ENCODE measurements at regions not wholly inside any gene's neighbourhood (a gene's known extent, or its start where the extent isn't known, plus 50 kb on each side); places are given as distances from the start of the nearest gene placed in this dataset.

DNA sequence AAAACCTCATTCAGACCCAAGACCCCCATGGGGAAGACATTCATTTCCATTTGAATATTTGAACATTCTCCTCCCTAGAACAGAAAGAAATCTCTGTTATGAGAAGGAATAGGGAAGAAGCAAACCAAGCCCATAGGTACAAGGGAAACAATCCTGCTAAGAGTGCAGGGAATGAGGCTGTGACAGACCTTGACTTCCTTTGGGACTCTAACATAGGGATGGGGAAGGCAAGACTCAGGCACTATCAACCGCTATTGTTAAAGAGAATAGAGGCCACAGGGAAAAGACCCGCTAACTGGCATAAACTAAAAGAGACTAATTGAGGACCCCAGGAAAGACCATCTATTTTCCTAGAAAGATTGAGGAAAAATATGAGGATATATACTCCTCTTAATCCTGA is 117.8 kb upstream of the BRINP3 start:
- H3K9me3 Mint-ChIP-seq, result no peaks in the 10 kb centered on the region
- Histone ChIP-seq H3K4me1 (ENCODE audit: insufficient read depth, low read length) (no peaks in the 10 kb centered on the region), H2BK15ac (ENCODE audit: low read depth, low read length) (no peak overlapping the region), H3K27ac (ENCODE audit: insufficient read length, low read depth, low read length) (no peak overlapping the region), H3K4ac (ENCODE audit: low read depth, low read length) (no peak overlapping the region), H3K79me2 (ENCODE audit: insufficient read depth, low read length) (no peaks in the 10 kb centered on the region), H3K27me3 (ENCODE audit: insufficient read depth, low read length) (no peaks in the 10 kb centered on the region; the same call in none of the 2 replicates), H2BK12ac (ENCODE audit: insufficient read length, low read depth, low read length) (no peak overlapping the region), H4K20me1 (ENCODE audit: control insufficient read depth, insufficient read depth, insufficient read length) (no peaks in the 10 kb centered on the region), H2AK5ac (ENCODE audit: insufficient read length, low read length) (no peak overlapping the region), H2BK5ac (ENCODE audit: insufficient read length, low read length) (no peak overlapping the region), H3K4me2 (ENCODE audit: insufficient read depth, insufficient read length, low read length) (no peak overlapping the region), H3K23ac (ENCODE audit: insufficient read length, low read depth, low read length) (no peak overlapping the region), H3K18ac (ENCODE audit: insufficient read length, low read depth, low read length) (no peak overlapping the region), H3K79me1 (ENCODE audit: insufficient read depth, low read depth, low read length, poor library complexity, severe bottlenecking) (no peaks in the 10 kb centered on the region), H2AFZ (ENCODE audit: low read length) (no peak overlapping the region), H4K8ac (replicated peaks; ENCODE audit: insufficient read length, low read depth, low read length) (no peak overlapping the region), H3K23me2 (ENCODE audit: insufficient read length, low read depth, low read length, poor library complexity, severe bottlenecking) (no peaks in the 10 kb centered on the region), H3K14ac (ENCODE audit: insufficient read depth, low read length) (no peak overlapping the region), H2BK20ac (ENCODE audit: low read depth, low read length, poor library complexity, severe bottlenecking) (no peak overlapping the region), H3K56ac (ENCODE audit: insufficient read length, low read depth, low read length) (no peak overlapping the region), H3K9me3 (ENCODE audit: control insufficient read depth, low read depth, low read length) (no peaks in the 10 kb centered on the region), H3T11ph (ENCODE audit: low read length) (no peak overlapping the region), H2BK120ac (ENCODE audit: low read depth, low read length, poor library complexity, severe bottlenecking) (no peak overlapping the region), H4K91ac (ENCODE audit: insufficient read length, low read depth, low read length) (no peak overlapping the region), H3K9ac (ENCODE audit: extremely low read depth, insufficient read length, low read length) (no peak overlapping the region), H4K5ac (ENCODE audit: insufficient read length, low read depth, low read length) (no peak overlapping the region)
- no peak for DNase-seq
- TF ChIP-seq CTCF (conservative IDR thresholded peaks at IDR 0.05), result no peak
- H3K4me1 Mint-ChIP-seq, result peaks cover 3% of the 10 kb centered on the region in 2 experiments; a peak in 2 of 4 replicates
- H3K4me3 Mint-ChIP-seq, result no peak overlapping the region
- no peaks in the 10 kb centered on the region for H3K36me3 Mint-ChIP-seq (ENCODE audit: insufficient read depth in 1 of 3, low read depth in 3 of 3)
- no peak overlapping the region for H3K27ac Mint-ChIP-seq
- WGBS (ENCODE audit: extremely low coverage, insufficient read length, low lambda C conversion rate), result no CpG with 5 or more reads among the region's 2 CpGs
- H3K27me3 Mint-ChIP-seq (ENCODE audit: low read depth), result peaks cover 25% of the 10 kb centered on the region
